Glutamatergic neuron (in vitro differentiated cells): ENCODE measurements at regions not wholly inside any gene's neighbourhood (a gene's known extent, or its start where the extent isn't known, plus 50 kb on each side); places are given as distances from the start of the nearest gene placed in this dataset.
"Not testable (repeated sequence)": the region's sequence is repeated elsewhere in the genome, so short reads cannot be mapped to it uniquely, and the experiment has no call there.

ENCODE experiments used
- DNase-seq: peaks from one replicate; pipeline ENCODE4 v3.0.0; 2022
- H3K27ac Mint-ChIP-seq: one replicate; pipeline ENCODE4 v1.8.0; 2020; ENCODE audit warnings: mild to moderate bottlenecking, mixed read lengths, inconsistent platforms; ENCODE audit not compliant: unreplicated experiment
- H3K27me3 Mint-ChIP-seq: one replicate; pipeline ENCODE4 v1.8.0; 2020; ENCODE audit warnings: mild to moderate bottlenecking, moderate library complexity, mixed read lengths, inconsistent platforms; ENCODE audit not compliant: unreplicated experiment
- H3K36me3 Mint-ChIP-seq: one replicate; pipeline ENCODE4 v1.8.0; 2020; ENCODE audit warnings: mild to moderate bottlenecking, mixed read lengths, inconsistent platforms; ENCODE audit not compliant: unreplicated experiment
- H3K4me1 Mint-ChIP-seq: one replicate; pipeline ENCODE4 v1.8.0; 2020; ENCODE audit warnings: mild to moderate bottlenecking, low read depth, mixed read lengths, inconsistent platforms; ENCODE audit not compliant: unreplicated experiment
- H3K4me3 Mint-ChIP-seq: one replicate; pipeline ENCODE4 v1.8.0; 2020; ENCODE audit warnings: mild to moderate bottlenecking, mixed read lengths, inconsistent platforms; ENCODE audit not compliant: unreplicated experiment
- H3K9me3 Mint-ChIP-seq: one replicate; pipeline ENCODE4 v1.8.0; 2020; ENCODE audit warnings: mild to moderate bottlenecking, moderate library complexity, mixed read lengths, inconsistent platforms; ENCODE audit not compliant: unreplicated experiment
- TF ChIP-seq, protein P1 (sequence below): fragments of 200-600 bp; sonication (generic); IDR thresholded peaks from one replicate; pipeline ENCODE4 v1.5.0; 2021; ENCODE audit not compliant: partially characterized antibody, unreplicated experiment

DNA sequence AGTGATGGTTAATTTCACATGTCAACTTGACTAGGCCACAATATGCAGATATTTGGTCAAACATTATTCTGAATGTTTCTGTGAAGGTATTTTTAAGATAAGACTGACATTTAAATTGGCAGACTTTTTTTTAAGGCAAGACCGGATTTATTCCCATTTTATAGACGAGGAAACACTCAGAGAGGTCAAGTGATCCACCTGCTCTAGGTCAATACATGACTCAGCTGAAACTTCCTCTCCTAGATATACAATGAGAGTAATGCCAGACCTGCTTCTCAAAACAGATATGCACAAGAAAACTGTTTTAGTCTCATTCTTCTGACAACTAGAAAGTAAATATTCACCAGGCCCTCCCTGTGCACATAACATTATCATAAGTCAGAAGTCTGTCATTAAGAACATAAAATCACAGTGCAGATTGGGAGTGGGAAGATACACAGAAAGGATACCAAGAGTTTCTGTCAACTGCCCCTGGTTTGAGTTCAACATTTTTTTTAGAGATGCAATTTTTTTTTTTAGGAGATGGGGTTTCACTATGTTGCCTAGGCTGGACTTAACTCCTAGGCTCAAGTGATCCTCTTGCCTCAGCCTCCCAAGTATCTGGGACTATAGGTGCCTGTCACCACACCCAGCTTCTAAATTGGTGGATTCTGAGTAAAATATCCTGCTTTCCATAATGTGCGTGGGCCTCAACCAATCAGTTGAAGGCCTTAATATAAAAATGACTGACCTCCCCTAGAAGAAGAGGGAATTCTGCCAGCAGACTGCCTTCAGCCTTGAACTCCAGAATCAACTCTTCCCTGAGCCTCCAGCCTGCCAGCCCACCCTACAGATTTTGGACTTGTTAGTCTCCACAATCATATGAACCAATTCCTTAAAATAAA is 121.4 kb downstream of the ZFAND4 start:
- Mint-ChIP-seq H3K9me3 (no peaks in the 10 kb centered on the region), H3K36me3 (peaks cover 4% of the 10 kb centered on the region), H3K27me3 (no peaks in the 10 kb centered on the region), H3K27ac (no peak overlapping the region), H3K4me1 (peaks cover 7% of the 10 kb centered on the region), H3K4me3 (no peak overlapping the region)
- TF ChIP-seq, protein P1, sequence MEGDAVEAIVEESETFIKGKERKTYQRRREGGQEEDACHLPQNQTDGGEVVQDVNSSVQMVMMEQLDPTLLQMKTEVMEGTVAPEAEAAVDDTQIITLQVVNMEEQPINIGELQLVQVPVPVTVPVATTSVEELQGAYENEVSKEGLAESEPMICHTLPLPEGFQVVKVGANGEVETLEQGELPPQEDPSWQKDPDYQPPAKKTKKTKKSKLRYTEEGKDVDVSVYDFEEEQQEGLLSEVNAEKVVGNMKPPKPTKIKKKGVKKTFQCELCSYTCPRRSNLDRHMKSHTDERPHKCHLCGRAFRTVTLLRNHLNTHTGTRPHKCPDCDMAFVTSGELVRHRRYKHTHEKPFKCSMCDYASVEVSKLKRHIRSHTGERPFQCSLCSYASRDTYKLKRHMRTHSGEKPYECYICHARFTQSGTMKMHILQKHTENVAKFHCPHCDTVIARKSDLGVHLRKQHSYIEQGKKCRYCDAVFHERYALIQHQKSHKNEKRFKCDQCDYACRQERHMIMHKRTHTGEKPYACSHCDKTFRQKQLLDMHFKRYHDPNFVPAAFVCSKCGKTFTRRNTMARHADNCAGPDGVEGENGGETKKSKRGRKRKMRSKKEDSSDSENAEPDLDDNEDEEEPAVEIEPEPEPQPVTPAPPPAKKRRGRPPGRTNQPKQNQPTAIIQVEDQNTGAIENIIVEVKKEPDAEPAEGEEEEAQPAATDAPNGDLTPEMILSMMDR, result no peak
- DNase-seq, result no peak

DNA sequence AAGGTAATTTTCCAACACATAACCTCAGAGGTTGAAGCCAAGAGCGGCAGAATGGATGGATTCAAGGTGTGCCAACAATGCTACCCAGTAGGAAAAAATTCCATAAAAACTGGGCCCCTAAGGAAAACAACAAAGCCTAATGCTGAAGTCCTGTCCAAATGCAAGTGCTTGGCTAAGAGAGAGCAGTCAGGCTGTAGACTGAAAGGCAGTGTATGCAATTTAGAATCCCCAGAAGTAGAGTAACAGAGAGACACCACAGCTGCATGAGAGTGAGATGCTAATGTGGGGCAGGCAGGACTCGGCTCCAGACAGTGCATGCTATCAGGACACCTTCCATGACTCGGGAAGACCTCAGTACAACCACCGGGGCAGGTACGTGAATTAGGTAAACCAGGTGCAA is 124.5 kb downstream of the ZFAND4 start:
- Mint-ChIP-seq H3K4me1 (peaks cover 7% of the 10 kb centered on the region), H3K36me3 (peaks cover 4% of the 10 kb centered on the region), H3K4me3 (no peak overlapping the region), H3K9me3 (no peaks in the 10 kb centered on the region), H3K27ac (peak overlapping the region; percentile 34), H3K27me3 (no peaks in the 10 kb centered on the region)
- TF ChIP-seq, protein P1, result no peak
- no peak for DNase-seq

DNA sequence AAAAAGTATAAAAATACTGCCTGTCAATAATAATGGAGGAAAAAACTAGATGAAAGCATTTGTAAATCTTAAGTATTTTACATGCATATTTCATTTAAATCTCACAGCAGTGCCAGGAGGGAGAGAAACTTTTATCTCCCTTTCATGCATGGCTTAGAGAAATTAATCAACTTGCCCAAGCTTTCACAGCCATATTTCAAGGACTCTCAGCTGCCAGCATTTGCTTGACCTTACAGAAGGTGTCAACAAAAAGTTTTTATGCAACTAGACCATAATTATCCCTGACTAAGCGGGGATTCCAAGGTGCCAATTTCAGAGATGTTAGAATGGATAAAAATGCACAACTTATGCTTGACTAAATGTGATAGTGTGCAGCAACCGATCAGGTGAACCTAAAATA is 125.4 kb downstream of the ZFAND4 start:
- H3K27ac Mint-ChIP-seq, result no peak overlapping the region
- TF ChIP-seq, protein P1, result no peak
- H3K9me3 Mint-ChIP-seq, result no peaks in the 10 kb centered on the region
- H3K4me3 Mint-ChIP-seq, result no peak overlapping the region
- DNase-seq, result no peak
- H3K36me3 Mint-ChIP-seq, result peaks cover 4% of the 10 kb centered on the region
- no peaks in the 10 kb centered on the region for H3K27me3 Mint-ChIP-seq
- H3K4me1 Mint-ChIP-seq, result peaks cover 7% of the 10 kb centered on the region

DNA sequence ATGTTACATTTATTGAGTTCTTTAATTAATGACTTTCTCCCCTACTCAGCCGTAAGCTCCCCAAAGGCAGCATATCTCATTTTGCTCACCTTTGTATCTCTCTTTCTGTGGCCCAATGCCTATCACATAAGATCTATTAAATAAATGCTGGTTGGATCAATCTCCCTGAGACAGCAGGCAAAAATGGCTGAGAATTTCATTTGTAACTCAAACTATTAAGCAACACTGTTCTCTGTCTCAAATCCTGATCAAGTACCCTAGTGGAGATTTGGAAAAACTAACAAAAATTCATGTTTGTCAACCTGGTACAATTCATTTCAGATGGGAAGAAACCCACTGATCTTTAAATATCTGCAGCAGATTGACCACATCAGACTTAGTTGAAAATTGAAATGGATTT is 127.4 kb downstream of the ZFAND4 start:
- Mint-ChIP-seq H3K27ac (no peak overlapping the region), H3K27me3 (no peaks in the 10 kb centered on the region), H3K4me3 (no peak overlapping the region), H3K36me3 (peaks cover 4% of the 10 kb centered on the region), H3K4me1 (peaks cover 7% of the 10 kb centered on the region), H3K9me3 (no peaks in the 10 kb centered on the region)
- TF ChIP-seq, protein P1, result no peak
- DNase-seq, result no peak

DNA sequence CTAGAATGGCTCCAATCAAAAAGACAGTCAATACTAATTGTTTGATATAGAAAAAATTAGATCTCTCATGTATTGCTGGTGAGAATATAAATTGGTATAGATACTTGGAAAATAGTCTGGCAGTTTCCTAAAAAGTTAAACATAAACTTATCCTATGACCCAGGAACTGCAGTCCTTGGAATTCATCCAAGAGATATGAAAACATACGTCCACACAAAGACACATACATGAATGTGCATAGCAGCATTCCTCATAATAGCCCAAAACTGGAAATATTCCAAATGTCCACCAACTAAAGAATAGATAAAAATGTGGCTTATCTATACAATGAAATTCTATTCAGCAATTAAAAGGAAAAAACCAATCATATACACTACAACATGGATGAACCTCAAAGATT is 128.4 kb downstream of the ZFAND4 start:
- TF ChIP-seq, protein P1, result no peak
- peaks cover 7% of the 10 kb centered on the region for H3K4me1 Mint-ChIP-seq
- no peak overlapping the region for H3K4me3 Mint-ChIP-seq
- no peaks in the 10 kb centered on the region for H3K27me3 Mint-ChIP-seq
- DNase-seq, result no peak
- H3K27ac Mint-ChIP-seq, result no peak overlapping the region
- H3K9me3 Mint-ChIP-seq, result no peaks in the 10 kb centered on the region
- peaks cover 4% of the 10 kb centered on the region for H3K36me3 Mint-ChIP-seq

DNA sequence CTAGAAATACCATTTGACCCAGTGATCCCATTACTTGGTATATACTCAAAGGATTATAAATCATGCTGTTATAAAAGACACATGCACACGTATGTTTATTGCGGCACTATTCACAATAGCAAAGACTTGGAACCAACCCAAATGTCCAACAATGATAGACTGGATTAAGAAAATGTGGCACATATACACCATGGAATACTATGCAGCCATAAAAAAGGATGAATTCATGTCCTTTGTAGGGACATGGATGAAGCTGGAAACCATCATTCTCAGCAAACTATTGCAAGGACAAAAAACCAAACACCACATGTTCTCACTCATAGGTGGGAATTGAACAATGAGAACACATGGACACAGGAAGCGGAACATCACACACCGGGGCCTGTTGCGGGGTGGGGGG is 131.5 kb downstream of the ZFAND4 start:
- H3K36me3 Mint-ChIP-seq, H3K27ac Mint-ChIP-seq, H3K27me3 Mint-ChIP-seq, H3K4me3 Mint-ChIP-seq, H3K9me3 Mint-ChIP-seq, DNase-seq, H3K4me1 Mint-ChIP-seq: not testable (repeated sequence)

DNA sequence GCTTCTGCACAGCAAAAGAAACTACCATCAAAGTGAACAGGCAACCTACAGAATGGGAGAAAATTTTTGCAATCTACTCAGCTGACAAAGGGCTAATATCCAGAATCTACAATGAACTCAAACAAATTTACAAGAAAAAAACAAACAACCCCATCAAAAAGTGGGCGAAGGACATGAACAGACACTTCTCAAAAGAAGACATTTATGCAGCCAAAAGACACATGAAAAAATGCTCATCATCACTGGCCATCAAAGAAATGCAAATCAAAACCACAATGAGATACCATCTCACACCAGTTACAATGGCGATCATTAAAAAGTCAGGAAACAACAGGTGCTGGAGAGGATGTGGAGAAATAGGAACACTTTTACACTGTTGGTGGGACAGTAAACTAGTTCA is 132.0 kb downstream of the ZFAND4 start:
- not testable (repeated sequence) for H3K4me1 Mint-ChIP-seq, H3K36me3 Mint-ChIP-seq, H3K27me3 Mint-ChIP-seq, H3K4me3 Mint-ChIP-seq, DNase-seq, H3K9me3 Mint-ChIP-seq, H3K27ac Mint-ChIP-seq
